IPS DF 4.7 (cell line): ENCODE measurements at regions not wholly inside any gene's neighbourhood (a gene's known extent, or its start where the extent isn't known, plus 50 kb on each side); places are given as distances from the start of the nearest gene placed in this dataset.
"Not testable (repeated sequence)": the region's sequence is repeated elsewhere in the genome, so short reads cannot be mapped to it uniquely, and the experiment has no call there.

Experiments
- DNase-seq: peaks from one replicate; pipeline ENCODE4 v3.0.0-alpha.2; 2013; ENCODE audit warnings: low spot score; ENCODE audit errors: extremely low read depth

- DNase-seq: no peak
Observed at GRCh38 chr6:167708501-167709094, 118.1 kb upstream of the AFDN start.

- DNase-seq: no peak
Observed at GRCh38 chr6:167709196-167709595, 117.5 kb upstream of the AFDN start.

GRCh38 chr6:167709776-167710336, 116.9 kb upstream of the AFDN start:
- not testable (repeated sequence) for DNase-seq

GRCh38 chr6:167710363-167710920, 116.3 kb upstream of the AFDN start:
- no peak for DNase-seq

GRCh38 chr6:167711211-167711610, 115.5 kb upstream of the AFDN start:
- no peak for DNase-seq

- DNase-seq: no peak
Observed at GRCh38 chr6:167711768-167712730, 114.7 kb upstream of the AFDN start.

- DNase-seq: no peak
Observed at GRCh38 chr6:167712731-167713475, 113.8 kb upstream of the AFDN start.

GRCh38 chr6:167714152-167714551, 112.6 kb upstream of the AFDN start:
- no peak for DNase-seq

- no peak for DNase-seq
Observed at GRCh38 chr6:167717455-167717854, 109.3 kb upstream of the AFDN start.

- no peak for DNase-seq
Observed at GRCh38 chr6:167717867-167718266, 108.8 kb upstream of the AFDN start.

GRCh38 chr6:167719920-167720319, 106.8 kb upstream of the AFDN start:
- no peak for DNase-seq

- no peak for DNase-seq
Observed at GRCh38 chr6:167720456-167721285, 106.0 kb upstream of the AFDN start.

GRCh38 chr6:167721291-167721690, 105.4 kb upstream of the AFDN start:
- DNase-seq: no peak

- DNase-seq: no peak
Observed at GRCh38 chr6:167722634-167723309, 103.9 kb upstream of the AFDN start.

GRCh38 chr6:167726043-167726621, 100.6 kb upstream of the AFDN start:
- DNase-seq: no peak

GRCh38 chr6:167730441-167730840, 96.3 kb upstream of the AFDN start:
- no peak for DNase-seq

GRCh38 chr6:167731216-167731615, 95.5 kb upstream of the AFDN start:
- no peak for DNase-seq

GRCh38 chr6:167731731-167732422, 94.8 kb upstream of the AFDN start:
- DNase-seq: no peak
